Right lobe of liver (tissue), 6 donors: ENCODE measurements at regions not wholly inside any gene's neighbourhood (a gene's known extent, or its start where the extent isn't known, plus 50 kb on each side); places are given as distances from the start of the nearest gene placed in this dataset.

Source experiments
- ATAC-seq, 4 donors: fragments of 200-7000 bp; cut with Tn5 transposase; one replicate each; pipeline ENCODE4 v1.9.1; 2020; ENCODE audit warnings: mild to moderate bottlenecking in 4 of 4, moderate library complexity in 4 of 4
- DNase-seq, 3 donors: peaks; one replicate each; pipeline ENCODE4 v3.0.0-alpha.2; 2020
- H3K27ac ChIP-seq, 3 donors: fragments of 200-600 bp; one replicate each; pipeline ENCODE4 v1.8.0; 2022
- H3K27me3 ChIP-seq, 2 donors: fragments of 200-600 bp; one replicate each; pipeline ENCODE4 v1.8.0; 2022
- H3K36me3 ChIP-seq, 4 donors: fragments of 200-600 bp; sonication (generic) in 1 of 4; one replicate each; pipeline versions ENCODE4 v1.5.1 to v1.8.0; 2017 to 2022; ENCODE audit warnings: control low read depth in 1 of 4
- H3K4me1 ChIP-seq, 4 donors: fragments of 200-600 bp; sonication (generic) in 1 of 4; one replicate each; pipeline versions ENCODE4 v1.5.1 to v1.8.0; 2017 to 2022; ENCODE audit warnings: control low read depth in 1 of 4
- H3K4me3 ChIP-seq, 3 donors: fragments of 200-600 bp; one replicate each; pipeline ENCODE4 v1.8.0; 2022
- H3K9me3 ChIP-seq, 4 donors: fragments of 200-600 bp; sonication (generic) in 1 of 4; one replicate each; pipeline versions ENCODE4 v1.5.1 to v1.8.0; 2017 to 2022; ENCODE audit warnings: control low read depth in 1 of 4
- CTCF ChIP-seq, 4 donors: fragments of 200-600 bp in 3 of 4; fragments of 450-650 bp in 1 of 4; IDR thresholded peaks; one replicate each; pipeline versions ENCODE4 v1.5.1 to v1.8.0; 2016 to 2022; ENCODE audit warnings: antibody characterized with exemption in 4 of 4, mild to moderate bottlenecking in 2 of 4
- POLR2A ChIP-seq: fragments of 450-650 bp; IDR thresholded peaks from one replicate; pipeline ENCODE4 v1.6.1; 2017; ENCODE audit warnings: antibody characterized with exemption, mild to moderate bottlenecking
- WGBS: methylation state at CpG from one replicate; pipeline ENCODE4 v1.1.6; 2018; ENCODE audit warnings: low coverage, low lambda C conversion rate; ENCODE audit not compliant: insufficient coverage; ENCODE audit errors: missing lambda C conversion rate; 5-methylcytosine and 5-hydroxymethylcytosine counted together
- intact Hi-C, 2 donors: fragments of 100-400 bp; cut with DNase I; formaldehyde crosslinking; loops; one replicate each; pipeline versions ENCODE4 v1.11.2 to v1.14.1; 2022
- donor health status: DM: no; HTN: yes; CAD: no.
- donor health status: DM: no; HTN: no; CAD: no.
- donor health status: DM: no; HTN: no; CAD: no.
- donor health status: DM: no; HTN: yes; CAD: no.
- donor health status: DM: no; HTN: yes; CAD: no.

GRCh38 chr6:130693944-130694343 lies 133.3 kb upstream of the SMLR1 start:
- H3K36me3 ChIP-seq, result no peaks in the 10 kb centered on the region
- no peak overlapping the region for H3K27ac ChIP-seq
- DNase-seq, result no peak
- ATAC-seq, result no peak
- H3K27me3 ChIP-seq, result no peaks in the 10 kb centered on the region
- WGBS, result 45% methylated on average over 2 of the region's 2 CpGs
- H3K4me3 ChIP-seq, result no peak overlapping the region
- no peak for TF ChIP-seq CTCF (IDR thresholded peaks at IDR 0.05)
- TF ChIP-seq POLR2A, result no peak
- H3K9me3 ChIP-seq, result no peaks in the 10 kb centered on the region
- intact Hi-C loops, result loop anchor here in 1 of 2 donors (10.0 kb wide), 1 partner anchor 359 kb away; no protein-coding TSS in a partner anchor
- no peaks in the 10 kb centered on the region for H3K4me1 ChIP-seq

GRCh38 chr6:130694606-130695005 lies 132.6 kb upstream of the SMLR1 start:
- DNase-seq (no peak), ATAC-seq (no peak)
- Histone ChIP-seq H3K27me3 (no peaks in the 10 kb centered on the region), H3K4me3 (no peak overlapping the region), H3K36me3 (no peaks in the 10 kb centered on the region), H3K27ac (no peak overlapping the region), H3K9me3 (no peaks in the 10 kb centered on the region), H3K4me1 (no peaks in the 10 kb centered on the region)
- intact Hi-C loops, result loop anchor here in 1 of 2 donors (10.0 kb wide), 1 partner anchor 360 kb away; no protein-coding TSS in a partner anchor
- 84% methylated on average over 3 of the region's 4 CpGs for WGBS
- TF ChIP-seq CTCF (IDR thresholded peaks at IDR 0.05) (no peak), POLR2A (no peak)

DNA sequence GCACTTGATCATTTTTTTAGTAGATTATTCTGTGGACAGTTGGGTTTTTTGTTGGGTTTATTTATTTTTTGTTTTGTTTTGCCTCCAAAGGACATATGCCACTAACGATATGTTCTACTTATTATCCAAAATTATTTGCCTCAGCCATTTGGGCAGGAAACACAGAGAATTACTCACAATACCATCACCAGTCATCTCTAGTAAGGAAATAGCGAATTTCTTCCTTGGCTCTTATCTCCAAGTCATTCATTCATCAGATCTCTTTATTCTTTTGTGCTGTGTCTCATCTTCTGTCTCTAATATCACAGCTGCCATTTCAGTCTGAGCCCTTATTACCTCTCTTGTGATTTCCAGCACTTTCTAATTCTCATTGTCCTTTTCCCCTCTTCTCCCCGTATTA lies 130.4 kb upstream of the SMLR1 start:
- no peak overlapping the region for H3K4me3 ChIP-seq
- no peaks in the 10 kb centered on the region for H3K27me3 ChIP-seq
- WGBS, result 70% methylated on average over 3 of the region's 3 CpGs
- TF ChIP-seq POLR2A, result no peak
- no peak for TF ChIP-seq CTCF (IDR thresholded peaks at IDR 0.05)
- ATAC-seq (no peak), DNase-seq (no peak)
- no peak overlapping the region for H3K27ac ChIP-seq
- intact Hi-C loops, result loop anchor here in 1 of 2 donors (10.0 kb wide), 1 partner anchor 362 kb away; no protein-coding TSS in a partner anchor
- no peaks in the 10 kb centered on the region for H3K36me3 ChIP-seq
- H3K4me1 ChIP-seq, result no peaks in the 10 kb centered on the region
- no peaks in the 10 kb centered on the region for H3K9me3 ChIP-seq

DNA sequence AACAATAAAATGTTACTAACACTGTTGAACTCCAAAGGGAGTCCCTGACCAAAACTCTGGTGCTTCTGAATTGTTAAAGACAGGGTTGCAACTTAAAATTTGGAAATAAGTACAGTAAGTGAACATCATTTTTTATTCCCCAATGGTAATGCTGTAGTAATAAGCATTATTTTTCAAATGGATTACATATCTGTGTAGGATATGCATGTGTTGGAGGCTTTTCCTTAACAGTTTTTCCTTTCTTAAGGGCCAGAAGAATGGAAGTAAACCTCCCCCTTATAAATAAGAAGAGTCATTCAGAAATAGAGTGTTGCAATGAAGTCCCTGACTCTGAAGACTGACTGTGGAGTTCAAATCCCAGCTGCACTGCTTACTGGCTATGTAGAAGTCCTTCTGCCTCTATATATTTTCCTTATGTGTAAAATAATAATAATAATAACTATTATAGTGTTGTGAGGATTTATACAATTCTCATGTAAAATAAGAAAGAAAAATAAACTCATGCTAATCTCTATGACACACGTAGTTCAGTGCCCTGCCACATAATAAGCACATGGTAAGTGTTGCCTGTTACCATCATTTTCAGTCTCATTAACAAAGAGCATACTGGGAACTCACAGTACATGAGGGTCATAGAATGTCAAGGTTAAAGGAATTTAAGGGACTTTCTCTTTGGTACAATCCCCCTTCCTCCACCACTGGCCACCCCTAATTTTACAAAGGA lies 129.8 kb upstream of the SMLR1 start:
- TF ChIP-seq CTCF (IDR thresholded peaks at IDR 0.05) (no peak), POLR2A (no peak)
- Histone ChIP-seq H3K4me1 (no peaks in the 10 kb centered on the region), H3K27ac (no peak overlapping the region), H3K36me3 (no peaks in the 10 kb centered on the region), H3K4me3 (no peak overlapping the region), H3K27me3 (no peaks in the 10 kb centered on the region), H3K9me3 (no peaks in the 10 kb centered on the region)
- DNase-seq (no peak), ATAC-seq (peak; percentile 22 to 71 (median 56))
- 17% methylated on average over 1 of the region's 1 CpG for WGBS
- intact Hi-C loops, result loop anchor here in 1 of 2 donors (10.0 kb wide), 1 partner anchor 363 kb away; no protein-coding TSS in a partner anchor
